ENCODE measurements at regions not wholly inside any gene's neighbourhood (a gene's known extent, or its start where the extent isn't known, plus 50 kb on each side); places are given as distances from the start of the nearest gene placed in this dataset.

DNA sequence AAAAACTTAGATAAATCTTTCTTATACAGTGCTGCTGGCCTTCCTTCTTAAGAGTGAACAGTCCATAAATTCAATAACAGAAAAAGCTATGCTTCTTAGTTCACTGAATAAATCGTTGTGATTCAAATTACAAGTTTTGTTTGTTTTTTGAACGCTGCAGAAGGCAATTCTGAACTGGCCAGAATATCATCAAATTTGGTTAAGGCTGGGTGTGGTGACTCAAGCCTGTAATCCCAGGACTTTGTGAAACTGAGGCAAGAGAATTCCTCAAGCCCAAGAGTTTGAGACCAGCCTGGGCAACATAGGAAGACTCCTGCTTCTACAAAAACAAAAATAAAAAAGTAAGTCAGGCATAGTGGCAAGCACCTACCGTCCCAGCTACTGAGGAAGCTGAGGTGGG is 111.2 kb upstream of the SLC39A10 start:
- no peaks in the 10 kb centered on the region for H3K27me3 Mint-ChIP-seq (ENCODE audit: low read depth, unreplicated experiment)
- Histone ChIP-seq H3K4me2 (ENCODE audit: low read length) (no peak overlapping the region), H3K9ac (ENCODE audit: low read length) (no peak overlapping the region), H2AFZ (ENCODE audit: low read depth, low read length) (no peak overlapping the region), H3K27me3 (ENCODE audit: insufficient read depth, low read length) (no peaks in the 10 kb centered on the region), H3K36me3 (ENCODE audit: insufficient read depth, low read length) (no peaks in the 10 kb centered on the region), H3K79me2 (ENCODE audit: insufficient read depth, low read length) (no peaks in the 10 kb centered on the region), H3K9me3 (ENCODE audit: insufficient read depth, low read depth, low read length) (no peaks in the 10 kb centered on the region), H3K4me1 (ENCODE audit: insufficient read depth, low read length) (peaks cover 4% of the 10 kb centered on the region), H3K27ac (ENCODE audit: low read depth, low read length) (no peak overlapping the region), H3K4me3 (ENCODE audit: insufficient read depth, low read depth, low read length) (no peak overlapping the region), H4K20me1 (ENCODE audit: insufficient read depth, low read length) (no peaks in the 10 kb centered on the region)
- H3K36me3 Mint-ChIP-seq (ENCODE audit: low read depth, unreplicated experiment), result no peaks in the 10 kb centered on the region
- no peak overlapping the region for H3K27ac Mint-ChIP-seq (ENCODE audit: unreplicated experiment)
- TF ChIP-seq CTCF (IDR thresholded peaks at IDR 0.05; ENCODE audit: insufficient read depth, low read depth, low read length) (no peak), EZH2 (IDR thresholded peaks at IDR 0.05; ENCODE audit: insufficient read depth, low read length) (no peak)
- FAIRE-seq (no peak), DNase-seq (ENCODE audit: low read depth) (no peak)
- H3K9me3 Mint-ChIP-seq (ENCODE audit: unreplicated experiment), result peaks cover 1% of the 10 kb centered on the region
- peaks cover 2% of the 10 kb centered on the region for H3K4me1 Mint-ChIP-seq (ENCODE audit: low read depth, unreplicated experiment)
- H3K4me3 Mint-ChIP-seq (ENCODE audit: unreplicated experiment), result no peak overlapping the region

DNA sequence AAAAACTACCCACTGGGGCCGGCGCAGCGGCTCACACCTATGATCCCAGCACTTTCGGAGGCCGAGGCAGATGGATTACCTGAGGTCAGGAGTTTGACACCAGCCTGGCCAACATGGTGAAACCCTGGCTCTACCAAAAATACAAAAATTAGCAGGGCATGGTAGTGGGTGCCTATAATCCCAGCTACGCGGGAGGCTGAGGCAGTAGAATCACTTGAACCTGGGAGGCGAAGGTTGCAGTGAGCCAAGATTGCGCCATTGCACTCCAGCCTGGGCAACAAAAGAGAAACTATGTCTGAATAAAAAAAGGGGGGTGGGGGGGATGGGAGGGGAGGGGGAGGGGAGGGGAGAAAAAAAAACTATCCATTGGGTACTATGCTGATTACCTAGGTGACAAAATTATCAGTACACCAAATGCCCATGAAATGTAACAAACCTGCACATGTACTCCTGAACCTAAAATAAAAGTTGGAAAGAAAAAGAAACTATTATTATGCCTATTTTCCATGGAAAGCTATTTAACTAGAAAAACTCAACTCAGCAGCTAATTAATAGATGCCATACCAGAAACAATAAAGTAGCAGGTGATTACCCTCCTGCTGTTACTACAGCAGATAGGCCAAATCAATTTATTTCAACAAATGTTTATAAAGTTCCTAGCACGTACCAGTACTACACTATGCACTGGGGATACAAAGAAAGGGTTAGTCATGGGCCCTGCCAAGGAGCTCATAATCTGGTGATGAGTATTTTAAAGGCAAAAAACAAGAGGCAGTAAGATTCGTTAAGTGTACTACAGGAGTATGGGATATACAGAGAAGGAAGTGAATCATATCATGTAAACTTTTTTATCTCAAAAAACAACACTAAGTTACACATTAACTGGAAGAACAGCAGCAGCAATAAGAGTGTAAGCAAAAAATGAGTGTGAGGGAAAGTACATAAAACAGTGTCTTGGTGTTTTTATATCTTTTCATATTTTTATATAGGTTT is 112.8 kb upstream of the SLC39A10 start:
- Mint-ChIP-seq H3K4me1 (ENCODE audit: low read depth, unreplicated experiment) (peaks cover 2% of the 10 kb centered on the region), H3K27ac (ENCODE audit: unreplicated experiment) (no peak overlapping the region), H3K4me3 (ENCODE audit: unreplicated experiment) (no peak overlapping the region), H3K27me3 (ENCODE audit: low read depth, unreplicated experiment) (no peaks in the 10 kb centered on the region), H3K9me3 (ENCODE audit: unreplicated experiment) (peaks cover 1% of the 10 kb centered on the region), H3K36me3 (ENCODE audit: low read depth, unreplicated experiment) (no peaks in the 10 kb centered on the region)
- no peak overlapping the region for H3K9ac ChIP-seq (ENCODE audit: low read length)
- no peaks in the 10 kb centered on the region for H4K20me1 ChIP-seq (ENCODE audit: insufficient read depth, low read length)
- H3K4me1 ChIP-seq (ENCODE audit: insufficient read depth, low read length), result peaks cover 4% of the 10 kb centered on the region
- no peak overlapping the region for H3K4me3 ChIP-seq (ENCODE audit: insufficient read depth, low read depth, low read length)
- H3K27ac ChIP-seq (ENCODE audit: low read depth, low read length), result peak overlapping the region; percentile 66
- H3K79me2 ChIP-seq (ENCODE audit: insufficient read depth, low read length), result no peaks in the 10 kb centered on the region
- FAIRE-seq (peak; percentile 20), DNase-seq (ENCODE audit: low read depth) (peak; percentile 66)
- no peak for TF ChIP-seq EZH2 (IDR thresholded peaks at IDR 0.05; ENCODE audit: insufficient read depth, low read length)
- TF ChIP-seq CTCF (IDR thresholded peaks at IDR 0.05; ENCODE audit: insufficient read depth, low read depth, low read length), result no peak
- H2AFZ ChIP-seq (ENCODE audit: low read depth, low read length), result peak overlapping the region; percentile 28
- H3K4me2 ChIP-seq (ENCODE audit: low read length), result peak overlapping the region; percentile 46
- no peaks in the 10 kb centered on the region for H3K27me3 ChIP-seq (ENCODE audit: insufficient read depth, low read length)
- H3K36me3 ChIP-seq (ENCODE audit: insufficient read depth, low read length), result no peaks in the 10 kb centered on the region
- H3K9me3 ChIP-seq (ENCODE audit: insufficient read depth, low read depth, low read length), result no peaks in the 10 kb centered on the region

- H2AFZ ChIP-seq (ENCODE audit: low read depth, low read length), result no peak overlapping the region
Measured at GRCh38 chr2:195543063-195543462, 114.0 kb upstream of the SLC39A10 start.

More at GRCh38 chr2:195543063-195543462, 114.0 kb upstream of the SLC39A10 start:
- H3K36me3 Mint-ChIP-seq (ENCODE audit: low read depth, unreplicated experiment), result no peaks in the 10 kb centered on the region
- no peak overlapping the region for H3K27ac Mint-ChIP-seq (ENCODE audit: unreplicated experiment)
- no peaks in the 10 kb centered on the region for H3K27me3 ChIP-seq (ENCODE audit: insufficient read depth, low read length)
- H3K27ac ChIP-seq (ENCODE audit: low read depth, low read length), result no peak overlapping the region
- peaks cover 4% of the 10 kb centered on the region for H3K4me1 ChIP-seq (ENCODE audit: insufficient read depth, low read length)
- H3K9me3 Mint-ChIP-seq (ENCODE audit: unreplicated experiment), result peaks cover under 1% of the 10 kb centered on the region
- TF ChIP-seq EZH2 (IDR thresholded peaks at IDR 0.05; ENCODE audit: insufficient read depth, low read length) (no peak), CTCF (IDR thresholded peaks at IDR 0.05; ENCODE audit: insufficient read depth, low read depth, low read length) (no peak)
- no peak overlapping the region for H3K4me2 ChIP-seq (ENCODE audit: low read length)
- peaks cover 2% of the 10 kb centered on the region for H3K4me1 Mint-ChIP-seq (ENCODE audit: low read depth, unreplicated experiment)
- no peak overlapping the region for H3K4me3 Mint-ChIP-seq (ENCODE audit: unreplicated experiment)
- FAIRE-seq (no peak), DNase-seq (ENCODE audit: low read depth) (no peak)
- no peaks in the 10 kb centered on the region for H4K20me1 ChIP-seq (ENCODE audit: insufficient read depth, low read length)
- H3K27me3 Mint-ChIP-seq (ENCODE audit: low read depth, unreplicated experiment), result peaks cover 2% of the 10 kb centered on the region
- no peaks in the 10 kb centered on the region for H3K79me2 ChIP-seq (ENCODE audit: insufficient read depth, low read length)
- no peak overlapping the region for H3K9ac ChIP-seq (ENCODE audit: low read length)
- no peaks in the 10 kb centered on the region for H3K9me3 ChIP-seq (ENCODE audit: insufficient read depth, low read depth, low read length)
- H3K4me3 ChIP-seq (ENCODE audit: insufficient read depth, low read depth, low read length), result no peak overlapping the region
- no peaks in the 10 kb centered on the region for H3K36me3 ChIP-seq (ENCODE audit: insufficient read depth, low read length)
